Stomach smooth muscle (tissue), 2 donors: ENCODE measurements at regions not wholly inside any gene's neighbourhood (a gene's known extent, or its start where the extent isn't known, plus 50 kb on each side); places are given as distances from the start of the nearest gene placed in this dataset.

Experiments
- H3K27ac ChIP-seq: one replicate; pipeline ENCODE4 v1.7.0; 2013; ENCODE audit warnings: mild to moderate bottlenecking, low read length, inconsistent platforms
- H3K27me3 ChIP-seq, 2 donors: one replicate each; pipeline ENCODE4 v1.7.0; 2013; ENCODE audit warnings: low read length in 2 of 2; ENCODE audit not compliant: insufficient read depth in 2 of 2, control insufficient read depth in 1 of 2
- H3K36me3 ChIP-seq, 2 donors: one replicate each; pipeline ENCODE4 v1.7.0; 2013; ENCODE audit warnings: low read length in 2 of 2; ENCODE audit not compliant: control insufficient read depth in 2 of 2, insufficient read depth in 2 of 2
- H3K4me1 ChIP-seq: one replicate; pipeline ENCODE4 v1.7.0; 2013; ENCODE audit warnings: low read length; ENCODE audit not compliant: control insufficient read depth, insufficient read depth
- H3K4me3 ChIP-seq, 2 donors: one replicate each; pipeline ENCODE4 v1.7.0; 2013; ENCODE audit warnings: low read length in 2 of 2
- H3K9ac ChIP-seq, 2 donors: one replicate each; pipeline ENCODE4 v1.7.0; 2013; ENCODE audit warnings: low read length in 2 of 2, mild to moderate bottlenecking in 1 of 2
- H3K9me3 ChIP-seq, 2 donors: one replicate each; pipeline ENCODE4 v1.7.0; 2013; ENCODE audit warnings: low read length in 2 of 2; ENCODE audit not compliant: control insufficient read depth in 2 of 2
- donor health status: healthy.
- donor health status: Pancreatic carcinoma.

GRCh38 chr9:1845425-1845824 lies 169.7 kb upstream of the SMARCA2 start:
- Histone ChIP-seq H3K4me3 (no peak overlapping the region), H3K4me1 (no peaks in the 10 kb centered on the region), H3K36me3 (no peaks in the 10 kb centered on the region), H3K27ac (no peak overlapping the region), H3K9me3 (peaks cover 0 to 2% of the 10 kb centered on the region in 2 donors), H3K9ac (no peak overlapping the region), H3K27me3 (no peaks in the 10 kb centered on the region)

- H3K4me3 ChIP-seq, result no peak overlapping the region
- no peaks in the 10 kb centered on the region for H3K36me3 ChIP-seq
- H3K4me1 ChIP-seq, result no peaks in the 10 kb centered on the region
- H3K9ac ChIP-seq, result no peak overlapping the region
- H3K27ac ChIP-seq, result no peak overlapping the region
- H3K27me3 ChIP-seq, result peaks cover 0 to 2% of the 10 kb centered on the region in 2 donors
- peaks cover 0 to 3% of the 10 kb centered on the region in 2 donors for H3K9me3 ChIP-seq
These were observed 159.4 kb upstream of the SMARCA2 start for GRCh38 chr9:1855726-1856125.

GRCh38 chr9:1857808-1858207 lies 157.3 kb upstream of the SMARCA2 start:
- no peak overlapping the region for H3K27ac ChIP-seq
- H3K9ac ChIP-seq, result no peak overlapping the region
- H3K4me1 ChIP-seq, result no peaks in the 10 kb centered on the region

GRCh38 chr9:1869843-1870242 lies 145.3 kb upstream of the SMARCA2 start:
- H3K27ac ChIP-seq, result no peak overlapping the region
- no peaks in the 10 kb centered on the region for H3K36me3 ChIP-seq
- no peak overlapping the region for H3K9ac ChIP-seq
- H3K27me3 ChIP-seq, result no peaks in the 10 kb centered on the region
- H3K9me3 ChIP-seq, result no peaks in the 10 kb centered on the region
- no peaks in the 10 kb centered on the region for H3K4me1 ChIP-seq
- H3K4me3 ChIP-seq, result no peak overlapping the region

More at GRCh38 chr9:1857808-1858207, 157.3 kb upstream of the SMARCA2 start:
- H3K4me3 ChIP-seq, result no peak overlapping the region
- H3K9me3 ChIP-seq, result peaks cover 0 to 3% of the 10 kb centered on the region in 2 donors
- H3K27me3 ChIP-seq, result peaks cover 0 to 2% of the 10 kb centered on the region in 2 donors
- no peaks in the 10 kb centered on the region for H3K36me3 ChIP-seq

- H3K36me3 ChIP-seq, result no peaks in the 10 kb centered on the region
- H3K9ac ChIP-seq, result no peak overlapping the region
- H3K9me3 ChIP-seq, result no peaks in the 10 kb centered on the region
- H3K27me3 ChIP-seq, result no peaks in the 10 kb centered on the region
- no peaks in the 10 kb centered on the region for H3K4me1 ChIP-seq
- H3K4me3 ChIP-seq, result no peak overlapping the region
- H3K27ac ChIP-seq, result no peak overlapping the region
These were observed 144.2 kb upstream of the SMARCA2 start for GRCh38 chr9:1870915-1871314.

- Histone ChIP-seq H3K4me1 (no peaks in the 10 kb centered on the region), H3K27ac (no peak overlapping the region), H3K4me3 (no peak overlapping the region), H3K9ac (no peak overlapping the region), H3K27me3 (no peaks in the 10 kb centered on the region), H3K9me3 (no peaks in the 10 kb centered on the region), H3K36me3 (no peaks in the 10 kb centered on the region)
These were observed 143.3 kb upstream of the SMARCA2 start for GRCh38 chr9:1871626-1872419.

GRCh38 chr9:1875251-1875851 lies 139.8 kb upstream of the SMARCA2 start:
- no peaks in the 10 kb centered on the region for H3K27me3 ChIP-seq
- no peaks in the 10 kb centered on the region for H3K9me3 ChIP-seq
- no peak overlapping the region for H3K4me3 ChIP-seq
- no peak overlapping the region for H3K27ac ChIP-seq
- no peaks in the 10 kb centered on the region for H3K36me3 ChIP-seq
- no peak overlapping the region for H3K9ac ChIP-seq
- H3K4me1 ChIP-seq, result no peaks in the 10 kb centered on the region

GRCh38 chr9:1875921-1876448 lies 139.2 kb upstream of the SMARCA2 start:
- no peak overlapping the region for H3K4me3 ChIP-seq
- no peaks in the 10 kb centered on the region for H3K36me3 ChIP-seq
- no peak overlapping the region for H3K27ac ChIP-seq
- no peaks in the 10 kb centered on the region for H3K4me1 ChIP-seq
- no peaks in the 10 kb centered on the region for H3K9me3 ChIP-seq
- H3K27me3 ChIP-seq, result no peaks in the 10 kb centered on the region
- H3K9ac ChIP-seq, result no peak overlapping the region

- Histone ChIP-seq H3K4me1 (no peaks in the 10 kb centered on the region), H3K36me3 (no peaks in the 10 kb centered on the region), H3K9ac (no peak overlapping the region), H3K27me3 (no peaks in the 10 kb centered on the region), H3K9me3 (no peaks in the 10 kb centered on the region), H3K4me3 (no peak overlapping the region), H3K27ac (no peak overlapping the region)
These were observed 138.2 kb upstream of the SMARCA2 start for GRCh38 chr9:1876891-1877496.

GRCh38 chr9:1877951-1878350 lies 137.2 kb upstream of the SMARCA2 start:
- Histone ChIP-seq H3K27ac (no peak overlapping the region), H3K4me1 (no peaks in the 10 kb centered on the region), H3K4me3 (no peak overlapping the region), H3K9ac (no peak overlapping the region), H3K36me3 (no peaks in the 10 kb centered on the region), H3K9me3 (no peaks in the 10 kb centered on the region), H3K27me3 (no peaks in the 10 kb centered on the region)
